HepG2 (cell line): ENCODE measurements at regions not wholly inside any gene's neighbourhood (a gene's known extent, or its start where the extent isn't known, plus 50 kb on each side); places are given as distances from the start of the nearest gene placed in this dataset.

Experiments
- ATAC-seq: fragments of 200-7000 bp; cut with Tn5 transposase; 3 replicates; pipeline ENCODE4 v1.9.1; 2020; ENCODE audit warnings: mild to moderate bottlenecking, moderate library complexity
- BruUV-seq: library from RNA; stranded (reverse); fragments of 400-500 nt; replicated peaks from 2 replicates; lab custom pipeline; 2021; lab: Mats Ljungman, UMichigan
- CTCF ChIA-PET: fragments of 300-600 bp; formaldehyde crosslinking; extraction: SDS; loops from one replicate; lab custom pipeline; 2021; ENCODE audit warnings: low total read pairs, inconsistent platforms, low intra/inter-chr PET ratio; lab: Yijun Ruan, JAX
- POLR2A ChIA-PET: fragments of 350-600 bp; sonication (Branson Sonifier 250); formaldehyde crosslinking; loops from one replicate; lab custom pipeline; 2020; ENCODE audit warnings: antibody characterized with exemption, inconsistent platforms; lab: Yijun Ruan, JAX
- DNase-seq: peaks from one replicate; pipeline ENCODE4 v3.0.0-alpha.2; 2015; ENCODE audit warnings: low spot score
- FAIRE-seq: peaks from 3 replicates; lab custom pipeline; 2011; peaks lifted over from hg19 to GRCh38; lab: Jason Lieb, UNC
- H2AFZ ChIP-seq: one replicate; pipeline ENCODE4 v1.6.1; 2011; ENCODE audit warnings: low read length, inconsistent platforms
- H3K27ac ChIP-seq: fragments of 300-600 bp; 3 replicates; pipeline ENCODE4 v1.8.0; 2011; ENCODE audit warnings: mixed run types, mild to moderate bottlenecking, mixed read lengths, low read length, inconsistent platforms; ENCODE audit not compliant: insufficient read depth; ENCODE audit errors: extremely low read length
- H3K27me3 ChIP-seq, 2 experiments: fragments of 200-600 bp in 1 of 2; 2 replicates in 1 of 2; 3 replicates in 1 of 2; pipeline versions ENCODE4 v1.6.0 to v1.8.0; 2011; ENCODE audit warnings: low read length in 2 of 2, mild to moderate bottlenecking in 2 of 2, moderate library complexity in 2 of 2, inconsistent platforms in 1 of 2; ENCODE audit not compliant: insufficient read depth in 2 of 2, control insufficient read depth in 1 of 2
- H3K36me3 ChIP-seq, 2 experiments: fragments of 200-600 bp in 1 of 2; replicated peaks in 1 of 2; 2 replicates in 1 of 2; 3 replicates in 1 of 2; pipeline versions ENCODE4 v1.5.1 to v1.8.0; 2011; ENCODE audit warnings: low read length in 2 of 2, inconsistent platforms in 1 of 2; ENCODE audit not compliant: insufficient read depth in 2 of 2, control insufficient read depth in 1 of 2
- H3K4me1 ChIP-seq: 2 replicates; pipeline ENCODE4 v1.5.1; 2012; ENCODE audit warnings: low read length, inconsistent platforms; ENCODE audit not compliant: insufficient read depth
- H3K4me2 ChIP-seq: 2 replicates; pipeline ENCODE4 v1.6.0; 2011; ENCODE audit warnings: low read depth, low read length, inconsistent platforms
- H3K4me3 ChIP-seq, 3 experiments: fragments of 200-600 bp in 1 of 3; sonication (generic), shearing (Covaris generic) in 1 of 3; replicated peaks in 1 of 3; 2 replicates each; pipeline ENCODE4 v1.5.1; 2011 to 2016; ENCODE audit warnings: low read length in 3 of 3, inconsistent platforms in 2 of 3, low read depth in 2 of 3, mild to moderate bottlenecking in 2 of 3, control low read depth in 1 of 3, mixed read lengths in 1 of 3; ENCODE audit not compliant: insufficient read depth in 1 of 3
- H3K79me2 ChIP-seq: one replicate; pipeline ENCODE4 v1.6.1; 2011; ENCODE audit warnings: low read length, inconsistent platforms; ENCODE audit not compliant: insufficient read depth
- H3K9ac ChIP-seq: 2 replicates; pipeline ENCODE4 v1.6.0; 2011; ENCODE audit warnings: mild to moderate bottlenecking, low read depth, low read length, inconsistent platforms; ENCODE audit not compliant: insufficient read depth
- H3K9me3 ChIP-seq: 2 replicates; pipeline ENCODE4 v1.5.1; 2012; ENCODE audit warnings: mild to moderate bottlenecking, low read length
- H4K20me1 ChIP-seq: 2 replicates; pipeline ENCODE4 v1.6.0; 2011; ENCODE audit warnings: inconsistent platforms, mild to moderate bottlenecking, low read length, moderate library complexity; ENCODE audit not compliant: insufficient read depth
- EZH2 ChIP-seq: conservative IDR thresholded peaks from 2 replicates; pipeline ENCODE4 v1.6.1; 2012; ENCODE audit warnings: mild to moderate bottlenecking, low read depth, low read length, moderate library complexity
- FOXC1 ChIP-seq: sonication (generic); formaldehyde crosslinking; IDR thresholded peaks from 2 replicates; pipeline ENCODE4 v1.8.0; 2022; ENCODE audit warnings: mild to moderate bottlenecking, missing genetic modification reagents, borderline replicate concordance
- HHEX ChIP-seq: IDR thresholded peaks from 2 replicates; pipeline ENCODE4 v1.6.1; 2016; ENCODE audit warnings: control low read depth
- NFATC3 ChIP-seq: sonication (generic); formaldehyde crosslinking; IDR thresholded peaks from 2 replicates; pipeline ENCODE4 v1.5.1; 2020; ENCODE audit warnings: mild to moderate bottlenecking, missing genetic modification reagents
- NFKB2 ChIP-seq: sonication (generic); formaldehyde crosslinking; IDR thresholded peaks from 2 replicates; pipeline ENCODE4 v1.4.0; 2020; ENCODE audit warnings: missing genetic modification reagents, borderline replicate concordance
- NR2F2 ChIP-seq: IDR thresholded peaks from 2 replicates; pipeline ENCODE4 v1.6.1; 2012; ENCODE audit warnings: low read depth, inconsistent platforms, borderline replicate concordance
- NRL ChIP-seq: sonication (generic); formaldehyde crosslinking; IDR thresholded peaks from 2 replicates; pipeline ENCODE4 v1.5.0; 2020; ENCODE audit warnings: missing genetic modification reagents, mild to moderate bottlenecking, moderate library complexity, borderline replicate concordance
- RCOR2 ChIP-seq: IDR thresholded peaks from 2 replicates; pipeline ENCODE4 v1.6.1; 2016; ENCODE audit warnings: missing biosample characterization, missing genetic modification reagents
- SOX13 ChIP-seq, 3 experiments: fragments of 450-650 bp in 1 of 3; sonication (generic) in 1 of 3; formaldehyde crosslinking in 1 of 3; IDR thresholded peaks in 2 of 3; conservative IDR thresholded peaks in 1 of 3; 2 replicates each; pipeline versions ENCODE4 v1.5.0 to v1.6.1; 2016 to 2020; ENCODE audit warnings: antibody characterized with exemption in 1 of 3, mild to moderate bottlenecking in 1 of 3, missing compliant biosample characterization in 1 of 3, missing genetic modification reagents in 1 of 3, moderate library complexity in 1 of 3
- SP5 ChIP-seq: IDR thresholded peaks from 2 replicates; pipeline ENCODE4 v1.6.1; 2016; ENCODE audit warnings: low read depth, borderline replicate concordance
- ZC3H13 ChIP-seq: sonication (generic); formaldehyde crosslinking; IDR thresholded peaks from 2 replicates; pipeline ENCODE4 v1.8.1; 2023; ENCODE audit warnings: mild to moderate bottlenecking, missing genetic modification reagents, moderate library complexity
- ZNF230 ChIP-seq: sonication (generic); formaldehyde crosslinking; IDR thresholded peaks from 2 replicates; pipeline ENCODE4 v1.4.0; 2020; ENCODE audit warnings: mild to moderate bottlenecking, missing genetic modification reagents
- ZNF451 ChIP-seq: sonication (generic); formaldehyde crosslinking; IDR thresholded peaks from 2 replicates; pipeline ENCODE4 v1.5.0; 2020; ENCODE audit warnings: mild to moderate bottlenecking, missing genetic modification reagents
- ZNF678 ChIP-seq: sonication (generic); formaldehyde crosslinking; IDR thresholded peaks from 2 replicates; pipeline ENCODE4 v1.4.0; 2020; ENCODE audit warnings: mild to moderate bottlenecking, missing genetic modification reagents
- WGBS: methylation state at CpG from one replicate; pipeline ENCODE4 v1.1.6; 2017; ENCODE audit warnings: low lambda C conversion rate; 5-methylcytosine and 5-hydroxymethylcytosine counted together
- in situ Hi-C: cut with HindIII; loops from 2 replicates; pipeline ENCODE4 v1.10.0; 2017; ENCODE audit warnings: low pct_unique_long_range_greater_than_20kb; ENCODE audit not compliant: extremely low pct_ligation_motif_present
- intact Hi-C: fragments of 100-400 bp; cut with micrococcal nuclease; formaldehyde crosslinking; loops from one replicate; pipeline ENCODE4 v1.10.0; 2022; ENCODE audit not compliant: unreplicated experiment
- TF ChIP-seq, protein P1 (sequence below): sonication (generic); formaldehyde crosslinking; IDR thresholded peaks from 2 replicates; pipeline ENCODE4 v1.8.0; 2022; ENCODE audit warnings: mild to moderate bottlenecking, missing genetic modification reagents
- TF ChIP-seq, protein P2 (sequence below): IDR thresholded peaks from 2 replicates; pipeline ENCODE4 v1.6.1; 2012; ENCODE audit warnings: inconsistent platforms
- TF ChIP-seq, protein P3 (sequence below): sonication (generic); formaldehyde crosslinking; IDR thresholded peaks from 2 replicates; pipeline ENCODE4 v1.5.0; 2020; ENCODE audit warnings: missing genetic modification reagents, mild to moderate bottlenecking, borderline replicate concordance
- TF ChIP-seq, protein P4 (sequence below): sonication (generic); formaldehyde crosslinking; IDR thresholded peaks from 2 replicates; pipeline ENCODE4 v1.5.1; 2020; ENCODE audit warnings: mild to moderate bottlenecking, missing genetic modification reagents, borderline replicate concordance

DNA sequence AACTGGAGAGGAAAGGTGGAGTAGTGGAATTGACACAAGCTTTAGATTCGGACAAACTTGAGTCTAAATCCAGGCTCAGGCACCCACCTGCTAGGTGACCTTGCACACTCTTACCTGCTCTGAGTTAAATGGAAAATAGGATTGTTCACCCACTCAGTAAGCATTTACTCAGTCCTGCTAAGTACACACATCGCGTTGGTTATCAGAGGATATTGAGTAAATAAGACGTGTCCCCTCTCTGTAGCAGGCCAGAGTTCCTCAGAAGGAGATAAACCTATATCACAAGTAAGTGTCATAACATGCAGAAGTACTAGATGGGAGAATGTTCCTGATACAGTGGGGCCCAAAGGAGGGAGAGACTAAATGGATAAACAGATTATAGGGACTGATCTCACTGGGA lies 117.7 kb downstream of the SMIM20 start:
- ChIA-PET POLR2A (no interaction called here), CTCF (no interaction called here)
- Histone ChIP-seq H3K79me2 (no peaks in the 10 kb centered on the region), H3K27me3 (peaks cover 6 to 33% of the 10 kb centered on the region in 2 experiments; a peak in 3 of 5 replicates), H3K4me2 (no peak overlapping the region), H4K20me1 (no peaks in the 10 kb centered on the region), H2AFZ (no peak overlapping the region), H3K36me3 (no peaks in the 10 kb centered on the region), H3K4me1 (peaks cover 33% of the 10 kb centered on the region), H3K27ac (no peak overlapping the region), H3K9ac (no peak overlapping the region), H3K9me3 (0 out of 2 replicates have a peak, but pooled peaks cover 7% of the 10 kb centered on the region), H3K4me3 (no peak overlapping the region)
- peak; percentile 15 for DNase-seq
- FAIRE-seq = no peak
- intact Hi-C loops (no loop called here), in situ Hi-C loops (loop anchor here (25.0 kb wide), 1 partner anchor 381 kb away; no protein-coding TSS in a partner anchor)
- 0% methylated on average over 4 of the region's 4 CpGs for WGBS
- BruUV-seq = no TSS peak
- ATAC-seq = no peak
- no peak for TF ChIP-seq RCOR2
- TF ChIP-seq, protein P1, sequence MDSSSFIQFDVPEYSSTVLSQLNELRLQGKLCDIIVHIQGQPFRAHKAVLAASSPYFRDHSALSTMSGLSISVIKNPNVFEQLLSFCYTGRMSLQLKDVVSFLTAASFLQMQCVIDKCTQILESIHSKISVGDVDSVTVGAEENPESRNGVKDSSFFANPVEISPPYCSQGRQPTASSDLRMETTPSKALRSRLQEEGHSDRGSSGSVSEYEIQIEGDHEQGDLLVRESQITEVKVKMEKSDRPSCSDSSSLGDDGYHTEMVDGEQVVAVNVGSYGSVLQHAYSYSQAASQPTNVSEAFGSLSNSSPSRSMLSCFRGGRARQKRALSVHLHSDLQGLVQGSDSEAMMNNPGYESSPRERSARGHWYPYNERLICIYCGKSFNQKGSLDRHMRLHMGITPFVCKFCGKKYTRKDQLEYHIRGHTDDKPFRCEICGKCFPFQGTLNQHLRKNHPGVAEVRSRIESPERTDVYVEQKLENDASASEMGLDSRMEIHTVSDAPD = no peak
- no peak for TF ChIP-seq ZC3H13 (CRISPR knock-in tag)
- no peak for TF ChIP-seq SOX13 (IDR thresholded peaks at IDR 0.05)
- peak in 1 of 2 experiments; percentile 39; a peak in 1 of 4 replicates for TF ChIP-seq SOX13 (CRISPR knock-in tag; conservative IDR thresholded peaks at IDR 0.05 in 1 of 2, IDR thresholded peaks at IDR 0.05 in 1 of 2)
- no peak for TF ChIP-seq NRL (CRISPR knock-in tag)
- no peak for TF ChIP-seq NR2F2
- TF ChIP-seq, protein P2, sequence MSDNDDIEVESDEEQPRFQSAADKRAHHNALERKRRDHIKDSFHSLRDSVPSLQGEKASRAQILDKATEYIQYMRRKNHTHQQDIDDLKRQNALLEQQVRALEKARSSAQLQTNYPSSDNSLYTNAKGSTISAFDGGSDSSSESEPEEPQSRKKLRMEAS = no peak
- peak; percentile 80 for TF ChIP-seq HHEX (CRISPR knock-in tag)
- TF ChIP-seq SP5 (CRISPR knock-in tag) = no peak
- no peak for TF ChIP-seq NFATC3 (CRISPR knock-in tag)
- TF ChIP-seq NFKB2 (CRISPR knock-in tag) = no peak
- no peak for TF ChIP-seq EZH2
- TF ChIP-seq, protein P3, sequence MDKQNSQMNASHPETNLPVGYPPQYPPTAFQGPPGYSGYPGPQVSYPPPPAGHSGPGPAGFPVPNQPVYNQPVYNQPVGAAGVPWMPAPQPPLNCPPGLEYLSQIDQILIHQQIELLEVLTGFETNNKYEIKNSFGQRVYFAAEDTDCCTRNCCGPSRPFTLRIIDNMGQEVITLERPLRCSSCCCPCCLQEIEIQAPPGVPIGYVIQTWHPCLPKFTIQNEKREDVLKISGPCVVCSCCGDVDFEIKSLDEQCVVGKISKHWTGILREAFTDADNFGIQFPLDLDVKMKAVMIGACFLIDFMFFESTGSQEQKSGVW (CRISPR knock-in tag) = no peak
- TF ChIP-seq ZNF451 = no peak
- no peak for TF ChIP-seq FOXC1 (CRISPR knock-in tag)
- no peak for TF ChIP-seq ZNF678 (CRISPR knock-in tag)
- TF ChIP-seq ZNF230 (CRISPR knock-in tag) = no peak
- TF ChIP-seq, protein P4, sequence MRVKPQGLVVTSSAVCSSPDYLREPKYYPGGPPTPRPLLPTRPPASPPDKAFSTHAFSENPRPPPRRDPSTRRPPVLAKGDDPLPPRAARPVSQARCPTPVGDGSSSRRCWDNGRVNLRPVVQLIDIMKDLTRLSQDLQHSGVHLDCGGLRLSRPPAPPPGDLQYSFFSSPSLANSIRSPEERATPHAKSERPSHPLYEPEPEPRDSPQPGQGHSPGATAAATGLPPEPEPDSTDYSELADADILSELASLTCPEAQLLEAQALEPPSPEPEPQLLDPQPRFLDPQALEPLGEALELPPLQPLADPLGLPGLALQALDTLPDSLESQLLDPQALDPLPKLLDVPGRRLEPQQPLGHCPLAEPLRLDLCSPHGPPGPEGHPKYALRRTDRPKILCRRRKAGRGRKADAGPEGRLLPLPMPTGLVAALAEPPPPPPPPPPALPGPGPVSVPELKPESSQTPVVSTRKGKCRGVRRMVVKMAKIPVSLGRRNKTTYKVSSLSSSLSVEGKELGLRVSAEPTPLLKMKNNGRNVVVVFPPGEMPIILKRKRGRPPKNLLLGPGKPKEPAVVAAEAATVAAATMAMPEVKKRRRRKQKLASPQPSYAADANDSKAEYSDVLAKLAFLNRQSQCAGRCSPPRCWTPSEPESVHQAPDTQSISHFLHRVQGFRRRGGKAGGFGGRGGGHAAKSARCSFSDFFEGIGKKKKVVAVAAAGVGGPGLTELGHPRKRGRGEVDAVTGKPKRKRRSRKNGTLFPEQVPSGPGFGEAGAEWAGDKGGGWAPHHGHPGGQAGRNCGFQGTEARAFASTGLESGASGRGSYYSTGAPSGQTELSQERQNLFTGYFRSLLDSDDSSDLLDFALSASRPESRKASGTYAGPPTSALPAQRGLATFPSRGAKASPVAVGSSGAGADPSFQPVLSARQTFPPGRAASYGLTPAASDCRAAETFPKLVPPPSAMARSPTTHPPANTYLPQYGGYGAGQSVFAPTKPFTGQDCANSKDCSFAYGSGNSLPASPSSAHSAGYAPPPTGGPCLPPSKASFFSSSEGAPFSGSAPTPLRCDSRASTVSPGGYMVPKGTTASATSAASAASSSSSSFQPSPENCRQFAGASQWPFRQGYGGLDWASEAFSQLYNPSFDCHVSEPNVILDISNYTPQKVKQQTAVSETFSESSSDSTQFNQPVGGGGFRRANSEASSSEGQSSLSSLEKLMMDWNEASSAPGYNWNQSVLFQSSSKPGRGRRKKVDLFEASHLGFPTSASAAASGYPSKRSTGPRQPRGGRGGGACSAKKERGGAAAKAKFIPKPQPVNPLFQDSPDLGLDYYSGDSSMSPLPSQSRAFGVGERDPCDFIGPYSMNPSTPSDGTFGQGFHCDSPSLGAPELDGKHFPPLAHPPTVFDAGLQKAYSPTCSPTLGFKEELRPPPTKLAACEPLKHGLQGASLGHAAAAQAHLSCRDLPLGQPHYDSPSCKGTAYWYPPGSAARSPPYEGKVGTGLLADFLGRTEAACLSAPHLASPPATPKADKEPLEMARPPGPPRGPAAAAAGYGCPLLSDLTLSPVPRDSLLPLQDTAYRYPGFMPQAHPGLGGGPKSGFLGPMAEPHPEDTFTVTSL (CRISPR knock-in tag) = no peak
